ENCODE measurements at regions not wholly inside any gene's neighbourhood (a gene's known extent, or its start where the extent isn't known, plus 50 kb on each side); places are given as distances from the start of the nearest gene placed in this dataset.

DNA sequence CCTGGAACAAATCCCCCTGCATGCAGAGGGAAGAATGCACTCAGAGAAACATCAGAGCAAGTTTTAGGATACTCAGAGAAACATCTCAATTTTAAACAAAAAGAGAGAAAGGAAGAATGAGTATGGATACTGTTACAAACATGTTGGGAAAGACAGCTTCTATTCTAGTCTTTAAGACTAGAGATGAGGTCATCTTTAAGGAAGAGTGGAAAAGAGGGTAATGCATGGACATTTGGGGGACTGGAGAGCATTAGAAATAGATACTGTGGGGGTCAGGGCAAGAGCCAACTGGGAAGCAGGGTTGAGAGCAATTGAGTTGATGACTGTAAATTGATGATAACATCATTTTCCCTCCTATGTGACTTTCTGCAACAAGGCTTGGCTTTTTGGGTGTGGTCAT, 431.2 kb downstream of the CDH26 start:
- POLR2A ChIA-PET: no interaction called here
- TF ChIP-seq, protein P1, sequence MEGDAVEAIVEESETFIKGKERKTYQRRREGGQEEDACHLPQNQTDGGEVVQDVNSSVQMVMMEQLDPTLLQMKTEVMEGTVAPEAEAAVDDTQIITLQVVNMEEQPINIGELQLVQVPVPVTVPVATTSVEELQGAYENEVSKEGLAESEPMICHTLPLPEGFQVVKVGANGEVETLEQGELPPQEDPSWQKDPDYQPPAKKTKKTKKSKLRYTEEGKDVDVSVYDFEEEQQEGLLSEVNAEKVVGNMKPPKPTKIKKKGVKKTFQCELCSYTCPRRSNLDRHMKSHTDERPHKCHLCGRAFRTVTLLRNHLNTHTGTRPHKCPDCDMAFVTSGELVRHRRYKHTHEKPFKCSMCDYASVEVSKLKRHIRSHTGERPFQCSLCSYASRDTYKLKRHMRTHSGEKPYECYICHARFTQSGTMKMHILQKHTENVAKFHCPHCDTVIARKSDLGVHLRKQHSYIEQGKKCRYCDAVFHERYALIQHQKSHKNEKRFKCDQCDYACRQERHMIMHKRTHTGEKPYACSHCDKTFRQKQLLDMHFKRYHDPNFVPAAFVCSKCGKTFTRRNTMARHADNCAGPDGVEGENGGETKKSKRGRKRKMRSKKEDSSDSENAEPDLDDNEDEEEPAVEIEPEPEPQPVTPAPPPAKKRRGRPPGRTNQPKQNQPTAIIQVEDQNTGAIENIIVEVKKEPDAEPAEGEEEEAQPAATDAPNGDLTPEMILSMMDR (IDR thresholded peaks at IDR 0.05): no peak
- Mint-ChIP-seq H3K27me3 (no peaks in the 10 kb centered on the region), H3K27ac (no peak overlapping the region), H3K36me3 (ENCODE audit: low read depth) (no peaks in the 10 kb centered on the region), H3K9me3 (no peaks in the 10 kb centered on the region), H3K4me1 (ENCODE audit: low read depth) (no peaks in the 10 kb centered on the region), H3K4me3 (no peak overlapping the region)
- H3K4me1 ChIP-seq (ENCODE audit: insufficient read depth, low read length): no peaks in the 10 kb centered on the region
- intact Hi-C loops (cut with DNase I, micrococcal nuclease): no loop called here
- no peak overlapping the region for H3K4me3 ChIP-seq (ENCODE audit: low read length)
- H3K27me3 ChIP-seq (ENCODE audit: control insufficient read depth in 1 of 2, insufficient read depth in 2 of 2, low read length in 2 of 2): peaks cover 0 to 3% of the 10 kb centered on the region in 2 experiments
- ATAC-seq (ENCODE audit: poor library complexity) (no peak), DNase-seq (no peak)
- CTCF ChIA-PET: interaction anchor here (1.1 kb wide), 1 partner anchor 10 kb away, joined by 3 read pairs; no protein-coding TSS in a partner anchor
- H3K36me3 ChIP-seq (ENCODE audit: insufficient read depth, low read length): no peaks in the 10 kb centered on the region
- no peak overlapping the region for H3K27ac ChIP-seq (ENCODE audit: low read depth in 1 of 2, low read length in 2 of 2)
- no peaks in the 10 kb centered on the region for H3K9me3 ChIP-seq (ENCODE audit: control insufficient read depth in 1 of 2, insufficient read depth in 1 of 2, low read length in 2 of 2)

DNA sequence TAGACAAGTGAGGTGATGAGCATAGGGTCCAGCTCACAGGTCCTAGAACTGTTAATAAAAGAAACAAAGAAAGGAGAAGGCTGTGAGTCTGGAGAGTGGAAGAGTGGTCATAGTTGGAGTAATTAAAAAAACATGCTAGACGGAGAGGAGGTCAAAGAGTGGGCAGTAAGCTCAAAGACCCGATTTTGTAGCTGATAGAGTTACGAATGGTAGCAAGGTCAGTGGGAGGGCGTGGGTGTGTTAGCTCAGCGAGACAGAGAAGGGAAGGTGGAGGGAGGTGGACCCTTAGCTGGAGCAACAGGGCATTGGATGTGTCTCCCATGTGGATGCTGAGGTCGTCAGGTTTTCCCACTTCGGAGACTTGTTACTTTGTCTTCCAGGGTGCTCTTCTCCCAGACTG, 431.7 kb downstream of the CDH26 start:
- Histone ChIP-seq H3K27me3 (ENCODE audit: control insufficient read depth in 1 of 2, insufficient read depth in 2 of 2, low read length in 2 of 2) (peaks cover 0 to 3% of the 10 kb centered on the region in 2 experiments), H3K4me3 (ENCODE audit: low read length) (no peak overlapping the region), H3K27ac (ENCODE audit: low read depth in 1 of 2, low read length in 2 of 2) (no peak overlapping the region), H3K4me1 (ENCODE audit: insufficient read depth, low read length) (no peaks in the 10 kb centered on the region), H3K9me3 (ENCODE audit: control insufficient read depth in 1 of 2, insufficient read depth in 1 of 2, low read length in 2 of 2) (no peaks in the 10 kb centered on the region), H3K36me3 (ENCODE audit: insufficient read depth, low read length) (no peaks in the 10 kb centered on the region)
- ChIA-PET POLR2A (no interaction called here), CTCF (interaction anchor here (1.1 kb wide), 1 partner anchor 10 kb away, joined by 3 read pairs; no protein-coding TSS in a partner anchor)
- no peak for DNase-seq
- H3K4me3 Mint-ChIP-seq: no peak overlapping the region
- H3K36me3 Mint-ChIP-seq (ENCODE audit: low read depth): no peaks in the 10 kb centered on the region
- no peak overlapping the region for H3K27ac Mint-ChIP-seq
- H3K27me3 Mint-ChIP-seq: no peaks in the 10 kb centered on the region
- H3K4me1 Mint-ChIP-seq (ENCODE audit: low read depth): no peaks in the 10 kb centered on the region
- ATAC-seq (ENCODE audit: poor library complexity): no peak
- no peaks in the 10 kb centered on the region for H3K9me3 Mint-ChIP-seq
- TF ChIP-seq, protein P1 (IDR thresholded peaks at IDR 0.05): no peak
- intact Hi-C loops (cut with DNase I, micrococcal nuclease): loop anchor here in 1 of 2 experiments (10.0 kb wide), 1 partner anchor 65 kb away; no protein-coding TSS in a partner anchor

DNA sequence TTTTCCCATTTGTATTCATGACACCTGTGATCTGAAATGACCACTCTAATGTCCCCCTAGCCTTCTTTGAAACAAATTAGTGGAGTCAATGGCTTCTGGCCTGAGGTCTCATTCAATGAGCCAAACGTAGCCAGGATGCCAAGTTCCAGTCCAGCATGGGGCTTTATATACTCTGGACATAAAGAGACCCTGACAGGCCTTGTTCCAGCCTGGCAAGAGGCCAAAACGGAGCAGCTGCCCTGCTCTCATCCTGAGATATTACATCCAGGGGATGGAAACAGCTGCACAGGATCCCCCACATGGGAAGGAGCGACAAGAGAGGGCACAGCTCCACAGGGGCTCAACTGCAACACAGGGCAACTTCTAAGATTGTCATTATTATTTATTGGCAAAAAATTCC, 437.8 kb downstream of the CDH26 start:
- Mint-ChIP-seq H3K27ac (no peak overlapping the region), H3K4me3 (no peak overlapping the region), H3K4me1 (ENCODE audit: low read depth) (no peaks in the 10 kb centered on the region), H3K27me3 (no peaks in the 10 kb centered on the region), H3K9me3 (peaks cover 5% of the 10 kb centered on the region), H3K36me3 (ENCODE audit: low read depth) (no peaks in the 10 kb centered on the region)
- POLR2A ChIA-PET: no interaction called here
- H3K36me3 ChIP-seq (ENCODE audit: insufficient read depth, low read length): no peaks in the 10 kb centered on the region
- intact Hi-C loops (cut with DNase I, micrococcal nuclease): loop anchor here in 1 of 2 experiments (10.0 kb wide), 1 partner anchor 59 kb away; no protein-coding TSS in a partner anchor
- TF ChIP-seq, protein P1 (IDR thresholded peaks at IDR 0.05): no peak
- no peak overlapping the region for H3K27ac ChIP-seq (ENCODE audit: low read depth in 1 of 2, low read length in 2 of 2)
- DNase-seq (no peak), ATAC-seq (ENCODE audit: poor library complexity) (no peak)
- H3K4me1 ChIP-seq (ENCODE audit: insufficient read depth, low read length): no peaks in the 10 kb centered on the region
- no peak overlapping the region for H3K4me3 ChIP-seq (ENCODE audit: low read length)
- H3K27me3 ChIP-seq (ENCODE audit: control insufficient read depth in 1 of 2, insufficient read depth in 2 of 2, low read length in 2 of 2): peaks cover 0 to 3% of the 10 kb centered on the region in 2 experiments
- H3K9me3 ChIP-seq (ENCODE audit: control insufficient read depth in 1 of 2, insufficient read depth in 1 of 2, low read length in 2 of 2): no peaks in the 10 kb centered on the region
- CTCF ChIA-PET: no interaction called here

Data from CD4-positive, alpha-beta T cell (primary cell).